ENCODE measurements at regions not wholly inside any gene's neighbourhood (a gene's known extent, or its start where the extent isn't known, plus 50 kb on each side); places are given as distances from the start of the nearest gene placed in this dataset.

GRCh38 chr2:111687911-111688310 lies 196.1 kb downstream of the ANAPC1 start:
- H3K4me3 ChIP-seq: no peak overlapping the region
- no peak for TF ChIP-seq CTCF (IDR thresholded peaks at IDR 0.05)
- intact Hi-C loops (cut with DNase I): no loop called here
- H3K36me3 ChIP-seq: no peaks in the 10 kb centered on the region
- H3K4me1 ChIP-seq: peaks cover 6% of the 10 kb centered on the region
- H3K9me3 ChIP-seq: no peaks in the 10 kb centered on the region
- DNase-seq: no peak
- no peaks in the 10 kb centered on the region for H3K27me3 ChIP-seq
- no peak for ATAC-seq
- no peak overlapping the region for H3K27ac ChIP-seq

- Histone ChIP-seq H3K4me3 (no peak overlapping the region), H3K4me1 (peaks cover 6% of the 10 kb centered on the region), H3K27me3 (no peaks in the 10 kb centered on the region), H3K27ac (no peak overlapping the region), H3K36me3 (no peaks in the 10 kb centered on the region), H3K9me3 (no peaks in the 10 kb centered on the region)
- ATAC-seq (peak; percentile 15), DNase-seq (no peak)
- intact Hi-C loops (cut with DNase I): no loop called here
- no peak for TF ChIP-seq CTCF (IDR thresholded peaks at IDR 0.05)
Observed at GRCh38 chr2:111688482-111688881, 195.5 kb downstream of the ANAPC1 start.

GRCh38 chr2:111689174-111689573 lies 194.8 kb downstream of the ANAPC1 start:
- Histone ChIP-seq H3K27ac (no peak overlapping the region), H3K4me1 (peaks cover 6% of the 10 kb centered on the region), H3K9me3 (no peaks in the 10 kb centered on the region), H3K27me3 (no peaks in the 10 kb centered on the region), H3K4me3 (no peak overlapping the region), H3K36me3 (no peaks in the 10 kb centered on the region)
- ATAC-seq (no peak), DNase-seq (no peak)
- intact Hi-C loops (cut with DNase I): no loop called here
- TF ChIP-seq CTCF (IDR thresholded peaks at IDR 0.05): no peak

- ATAC-seq (no peak), DNase-seq (no peak)
- H3K9me3 ChIP-seq: no peaks in the 10 kb centered on the region
- no peak for TF ChIP-seq CTCF (IDR thresholded peaks at IDR 0.05)
- no peak overlapping the region for H3K27ac ChIP-seq
- peaks cover 6% of the 10 kb centered on the region for H3K4me1 ChIP-seq
- H3K36me3 ChIP-seq: no peaks in the 10 kb centered on the region
- H3K4me3 ChIP-seq: no peak overlapping the region
- intact Hi-C loops (cut with DNase I): no loop called here
- H3K27me3 ChIP-seq: no peaks in the 10 kb centered on the region
Observed at GRCh38 chr2:111689941-111690340, 194.1 kb downstream of the ANAPC1 start.

GRCh38 chr2:111691164-111691875 lies 192.7 kb downstream of the ANAPC1 start:
- DNase-seq (no peak), ATAC-seq (no peak)
- Histone ChIP-seq H3K9me3 (no peaks in the 10 kb centered on the region), H3K27me3 (no peaks in the 10 kb centered on the region), H3K27ac (no peak overlapping the region), H3K4me1 (peaks cover 6% of the 10 kb centered on the region), H3K36me3 (no peaks in the 10 kb centered on the region), H3K4me3 (no peak overlapping the region)
- no peak for TF ChIP-seq CTCF (IDR thresholded peaks at IDR 0.05)
- intact Hi-C loops (cut with DNase I): no loop called here

- intact Hi-C loops (cut with DNase I): no loop called here
- no peak for TF ChIP-seq CTCF (IDR thresholded peaks at IDR 0.05)
- ATAC-seq (no peak), DNase-seq (no peak)
- H3K4me3 ChIP-seq: no peak overlapping the region
- no peaks in the 10 kb centered on the region for H3K36me3 ChIP-seq
- H3K27me3 ChIP-seq: no peaks in the 10 kb centered on the region
- peaks cover 6% of the 10 kb centered on the region for H3K4me1 ChIP-seq
- no peak overlapping the region for H3K27ac ChIP-seq
- H3K9me3 ChIP-seq: no peaks in the 10 kb centered on the region
Observed at GRCh38 chr2:111692311-111692710, 191.7 kb downstream of the ANAPC1 start.

Data from upper lobe of right lung (tissue), 1 donor.